HG03139 (cell line): ENCODE measurements at regions not wholly inside any gene's neighbourhood (a gene's known extent, or its start where the extent isn't known, plus 50 kb on each side); places are given as distances from the start of the nearest gene placed in this dataset.

Source experiments
- ATAC-seq: cut with Tn5 transposase; IDR thresholded peaks from one replicate; pipeline ENCODE4 v1.9.1; 2021; ENCODE audit not compliant: unreplicated experiment

GRCh38 chr2:217691516-217691915 lies 311.3 kb downstream of the TNS1 start:
- no peak for ATAC-seq

GRCh38 chr2:217689053-217689452 lies 313.7 kb downstream of the TNS1 start:
- ATAC-seq, result no peak

- no peak for ATAC-seq
These were observed 314.3 kb downstream of the TNS1 start for GRCh38 chr2:217688494-217688893.

- no peak for ATAC-seq
These were observed 315.0 kb downstream of the TNS1 start for GRCh38 chr2:217687771-217688170.

- no peak for ATAC-seq
These were observed 317.6 kb downstream of the TNS1 start for GRCh38 chr2:217685255-217685605.

GRCh38 chr2:217684431-217685254 lies 318.2 kb downstream of the TNS1 start:
- no peak for ATAC-seq

- ATAC-seq, result no peak
These were observed 319.5 kb downstream of the TNS1 start for GRCh38 chr2:217683106-217683870.

- no peak for ATAC-seq
These were observed 321.0 kb downstream of the TNS1 start for GRCh38 chr2:217681791-217682190.

- ATAC-seq, result no peak
These were observed 322.4 kb downstream of the TNS1 start for GRCh38 chr2:217680381-217680780.

GRCh38 chr2:217673627-217674026 lies 329.2 kb downstream of the TNS1 start:
- no peak for ATAC-seq

- no peak for ATAC-seq
These were observed 330.3 kb downstream of the TNS1 start for GRCh38 chr2:217672472-217672871.

GRCh38 chr2:217671871-217672270 lies 330.9 kb downstream of the TNS1 start:
- ATAC-seq, result no peak

GRCh38 chr2:217671075-217671474 lies 331.7 kb downstream of the TNS1 start:
- ATAC-seq, result no peak

GRCh38 chr2:217669831-217670230 lies 333.0 kb downstream of the TNS1 start:
- ATAC-seq, result no peak

- no peak for ATAC-seq
These were observed 335.3 kb downstream of the TNS1 start for GRCh38 chr2:217667512-217667911.

GRCh38 chr2:217667035-217667434 lies 335.8 kb downstream of the TNS1 start:
- no peak for ATAC-seq

- ATAC-seq, result no peak
These were observed 336.5 kb downstream of the TNS1 start for GRCh38 chr2:217666338-217666737.

- no peak for ATAC-seq
These were observed 338.0 kb downstream of the TNS1 start for GRCh38 chr2:217664761-217665160.

GRCh38 chr2:217662984-217663602 lies 339.7 kb downstream of the TNS1 start:
- no peak for ATAC-seq

GRCh38 chr2:217661378-217661777 lies 341.4 kb downstream of the TNS1 start:
- ATAC-seq, result no peak

GRCh38 chr2:217660423-217660822 lies 342.4 kb downstream of the TNS1 start:
- no peak for ATAC-seq

- ATAC-seq, result no peak
These were observed 344.0 kb downstream of the TNS1 start for GRCh38 chr2:217658806-217659205.
